H1 (cell line): ENCODE measurements at regions not wholly inside any gene's neighbourhood (a gene's known extent, or its start where the extent isn't known, plus 50 kb on each side); places are given as distances from the start of the nearest gene placed in this dataset.
"Not testable (repeated sequence)": the region's sequence is repeated elsewhere in the genome, so short reads cannot be mapped to it uniquely, and the experiment has no call there.

Source experiments
- CTCF ChIA-PET: fragments of 300-600 bp; sonication (Branson Sonifier 250); formaldehyde crosslinking; loops from one replicate; lab custom pipeline; 2021; ENCODE audit not compliant: partially characterized antibody; lab: Charles Lee
- POLR2A ChIA-PET: fragments of 300-600 bp; sonication (Branson Sonifier 250); formaldehyde crosslinking; loops from one replicate; lab custom pipeline; 2021; ENCODE audit warnings: inconsistent platforms; ENCODE audit not compliant: partially characterized antibody; lab: Charles Lee
- DNase-seq, 2 experiments: peaks; one replicate each; pipeline versions ENCODE4 v3.0.0 to v3.0.0-alpha.2; 2010 to 2022; ENCODE audit warnings: low spot score in 2 of 2, low read depth in 1 of 2, mixed read lengths in 1 of 2
- FAIRE-seq: peaks from 2 replicates; lab custom pipeline; 2011; peaks lifted over from hg19 to GRCh38; lab: Jason Lieb, UNC
- H2AFZ ChIP-seq: 2 replicates; pipeline ENCODE4 v1.8.1; 2012; ENCODE audit warnings: low read length, inconsistent platforms
- H2AK5ac ChIP-seq: 2 replicates; pipeline ENCODE4 v1.6.1; 2013; ENCODE audit warnings: low read depth, low read length
- H2BK120ac ChIP-seq: replicated peaks from 2 replicates; pipeline ENCODE3; 2013; ENCODE audit warnings: low read depth, low read length, inconsistent platforms
- H2BK12ac ChIP-seq: 2 replicates; pipeline ENCODE4 v1.6.1; 2013; ENCODE audit warnings: low read depth, low read length
- H2BK15ac ChIP-seq: 2 replicates; pipeline ENCODE4 v1.6.1; 2013; ENCODE audit warnings: low read length
- H2BK20ac ChIP-seq: 2 replicates; pipeline ENCODE4 v1.6.1; 2013; ENCODE audit warnings: low read length
- H2BK5ac ChIP-seq: 2 replicates; pipeline ENCODE4 v1.6.1; 2013; ENCODE audit warnings: low read depth, low read length
- H3K14ac ChIP-seq: 2 replicates; pipeline ENCODE4 v1.6.1; 2013; ENCODE audit warnings: inconsistent platforms; ENCODE audit not compliant: insufficient read length
- H3K18ac ChIP-seq: 2 replicates; pipeline ENCODE4 v1.6.1; 2013; ENCODE audit warnings: low read length; ENCODE audit errors: extremely low read depth
- H3K23ac ChIP-seq: 2 replicates; pipeline ENCODE4 v1.6.1; 2013; ENCODE audit warnings: inconsistent platforms; ENCODE audit not compliant: insufficient read length
- H3K23me2 ChIP-seq: 2 replicates; pipeline ENCODE4 v1.6.1; 2013; ENCODE audit warnings: low read depth, low read length
- H3K27ac ChIP-seq: 2 replicates; pipeline ENCODE4 v1.6.1; 2011; ENCODE audit warnings: low read depth, low read length, inconsistent platforms
- H3K27me3 ChIP-seq, 4 experiments: replicated peaks in 1 of 4; 1 replicate in 1 of 4; 2 replicates in 3 of 4; pipeline versions ENCODE4 v1.6.1 to v1.8.1; 2011 to 2013; ENCODE audit warnings: low read length in 3 of 4, mild to moderate bottlenecking in 3 of 4, inconsistent platforms in 2 of 4, mixed read lengths in 2 of 4, moderate library complexity in 1 of 4; ENCODE audit not compliant: control insufficient read depth in 3 of 4, insufficient read depth in 3 of 4; ENCODE audit errors: extremely low read depth in 1 of 4
- H3K36me3 ChIP-seq, 4 experiments: 2 replicates each; pipeline versions ENCODE4 v1.6.1 to v1.8.1; 2011 to 2013; ENCODE audit warnings: mild to moderate bottlenecking in 4 of 4, low read length in 3 of 4, moderate library complexity in 2 of 4, control low read depth in 1 of 4, inconsistent platforms in 1 of 4; ENCODE audit not compliant: insufficient read depth in 4 of 4, control insufficient read depth in 2 of 4
- H3K4ac ChIP-seq: replicated peaks from 2 replicates; pipeline ENCODE3; 2013; ENCODE audit warnings: low read length, low read depth, mixed read lengths, inconsistent platforms; ENCODE audit not compliant: insufficient read length
- H3K4me1 ChIP-seq, 4 experiments: replicated peaks in 1 of 4; 1 replicate in 1 of 4; 2 replicates in 3 of 4; pipeline versions ENCODE4 v1.6.1 to v1.8.1; 2011 to 2013; ENCODE audit warnings: low read length in 3 of 4, inconsistent platforms in 2 of 4, mixed read lengths in 1 of 4; ENCODE audit not compliant: insufficient read depth in 4 of 4, control insufficient read depth in 3 of 4
- H3K4me2 ChIP-seq, 2 experiments: 2 replicates each; pipeline versions ENCODE4 v1.6.1 to v1.8.1; 2011 to 2013; ENCODE audit warnings: low read depth in 2 of 2, low read length in 2 of 2, control low read depth in 1 of 2, inconsistent platforms in 1 of 2, mild to moderate bottlenecking in 1 of 2; ENCODE audit not compliant: insufficient read depth in 1 of 2
- H3K4me3 ChIP-seq, 4 experiments: fragments of 200-600, 300-600 bp in 1 of 4; sonication (generic), shearing (Covaris generic), sonication (Bioruptor Twin) in 1 of 4; 2 replicates each; pipeline versions ENCODE4 v1.5.1 to v1.8.1; 2011 to 2016; ENCODE audit warnings: low read length in 4 of 4, low read depth in 3 of 4, control low read depth in 2 of 4, inconsistent platforms in 2 of 4, mild to moderate bottlenecking in 2 of 4, mixed read lengths in 1 of 4, moderate library complexity in 1 of 4; ENCODE audit not compliant: insufficient read depth in 2 of 4; ENCODE audit errors: extremely low read depth in 1 of 4
- H3K56ac ChIP-seq: replicated peaks from 2 replicates; pipeline ENCODE3; 2013; ENCODE audit warnings: low read depth, mild to moderate bottlenecking, mixed read lengths, low read length, inconsistent platforms; ENCODE audit not compliant: insufficient read length
- H3K79me1 ChIP-seq: 2 replicates; pipeline ENCODE4 v1.6.1; 2013; ENCODE audit warnings: low read depth, low read length, control low read depth
- H3K79me2 ChIP-seq, 2 experiments: 2 replicates each; pipeline versions ENCODE4 v1.6.1 to v1.8.1; 2012 to 2013; ENCODE audit warnings: low read length in 2 of 2, mild to moderate bottlenecking in 2 of 2, inconsistent platforms in 1 of 2; ENCODE audit not compliant: insufficient read depth in 2 of 2, control insufficient read depth in 1 of 2
- H3K9ac ChIP-seq, 4 experiments: replicated peaks in 1 of 4; 1 replicate in 1 of 4; 2 replicates in 3 of 4; pipeline versions ENCODE4 v1.6.1 to v1.8.1; 2011 to 2013; ENCODE audit warnings: low read depth in 3 of 4, low read length in 3 of 4, control low read depth in 2 of 4, mild to moderate bottlenecking in 2 of 4, moderate library complexity in 2 of 4, inconsistent platforms in 1 of 4; ENCODE audit errors: extremely low read depth in 1 of 4
- H3K9me3 ChIP-seq, 2 experiments: 2 replicates each; pipeline versions ENCODE4 v1.6.1 to v1.8.1; 2012 to 2013; ENCODE audit warnings: mild to moderate bottlenecking in 2 of 2, moderate library complexity in 2 of 2, control low read depth in 1 of 2, inconsistent platforms in 1 of 2, low read depth in 1 of 2, low read length in 1 of 2, mixed read lengths in 1 of 2; ENCODE audit not compliant: insufficient read depth in 2 of 2
- H4K20me1 ChIP-seq, 2 experiments: replicated peaks in 1 of 2; 2 replicates each; pipeline versions ENCODE3 to v1.8.1; 2011 to 2013; ENCODE audit warnings: inconsistent platforms in 2 of 2, low read length in 2 of 2, mild to moderate bottlenecking in 1 of 2; ENCODE audit not compliant: insufficient read depth in 2 of 2, control insufficient read depth in 1 of 2
- H4K5ac ChIP-seq: 2 replicates; pipeline ENCODE4 v1.6.1; 2013; ENCODE audit warnings: low read length, low read depth, mixed read lengths, inconsistent platforms; ENCODE audit not compliant: insufficient read length
- H4K8ac ChIP-seq: 2 replicates; pipeline ENCODE4 v1.8.0; 2013; ENCODE audit warnings: mild to moderate bottlenecking, moderate library complexity, low read length, inconsistent platforms; ENCODE audit not compliant: insufficient read depth; ENCODE audit errors: extremely low read depth
- H4K91ac ChIP-seq: replicated peaks from 2 replicates; pipeline ENCODE3; 2013; ENCODE audit warnings: low read length, mixed read lengths, inconsistent platforms; ENCODE audit not compliant: insufficient read length
- WGBS, 2 experiments: shearing (Covaris generic) in 1 of 2; methylation state at CpG; one replicate each; pipeline versions ENCODE4 v1.1.6 to v1.1.7; 2013 to 2015; ENCODE audit warnings: low lambda C conversion rate in 2 of 2, mixed read lengths in 2 of 2, inconsistent platforms in 1 of 2, low coverage in 1 of 2, missing lambda C conversion rate in 1 of 2; ENCODE audit not compliant: insufficient replicate concordance in 2 of 2, insufficient coverage in 1 of 2, insufficient read length in 1 of 2; ENCODE audit errors: extremely low coverage in 1 of 2, missing lambda C conversion rate in 1 of 2; 5-methylcytosine and 5-hydroxymethylcytosine counted together

DNA sequence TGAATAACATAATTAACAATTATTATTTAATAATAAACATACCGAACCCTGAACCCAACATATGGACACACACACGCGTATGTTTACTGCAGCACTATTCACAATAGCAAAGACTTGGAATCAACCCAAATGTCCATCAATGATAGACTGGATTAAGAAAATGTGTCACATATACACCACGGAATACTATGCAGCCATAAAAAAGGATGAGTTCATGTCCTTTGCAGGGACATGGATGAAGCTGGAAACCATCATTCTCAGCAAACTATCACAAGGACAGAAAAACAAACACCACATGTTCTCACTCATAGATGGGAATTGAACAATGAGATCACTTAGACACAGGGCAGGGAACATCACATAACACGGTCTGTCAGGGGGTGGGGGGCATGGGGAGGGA lies 333.5 kb downstream of the KIF20B start:
- H4K91ac ChIP-seq, H4K20me1 ChIP-seq, H3K27me3 ChIP-seq, H2BK15ac ChIP-seq, CTCF ChIA-PET, H3K4ac ChIP-seq, H3K23ac ChIP-seq, H3K4me1 ChIP-seq, POLR2A ChIA-PET, H2BK120ac ChIP-seq, H2AK5ac ChIP-seq, H3K23me2 ChIP-seq, FAIRE-seq, H4K5ac ChIP-seq, H3K27ac ChIP-seq, H3K9me3 ChIP-seq, H3K9ac ChIP-seq, H3K4me3 ChIP-seq, H3K56ac ChIP-seq, H2BK5ac ChIP-seq, H2AFZ ChIP-seq, H3K36me3 ChIP-seq, DNase-seq, H2BK20ac ChIP-seq, H3K18ac ChIP-seq, H4K8ac ChIP-seq, H3K79me2 ChIP-seq, H3K14ac ChIP-seq, H2BK12ac ChIP-seq, H3K79me1 ChIP-seq, H3K4me2 ChIP-seq: not testable (repeated sequence)
- WGBS, 2 experiments: 88% methylated on average over 5 of the region's 5 CpGs; no CpG with 5 or more reads in 1 of the 2 experiments
